Activated CD8-positive, alpha-beta T cell treated with anti-CD3 and anti-CD28 coated beads for 36 hours (primary cell): ENCODE measurements at regions not wholly inside any gene's neighbourhood (a gene's known extent, or its start where the extent isn't known, plus 50 kb on each side); places are given as distances from the start of the nearest gene placed in this dataset.

Experiments
- ATAC-seq: fragments of 200-7000 bp; cut with Tn5 transposase; one replicate; pipeline ENCODE4 v1.10.0; 2021; ENCODE audit warnings: mild to moderate bottlenecking, moderate library complexity
- CTCF ChIA-PET: fragments of 350-600 bp; sonication (Branson Sonifier 250); formaldehyde crosslinking; loops from one replicate; lab custom pipeline; 2021; ENCODE audit warnings: antibody characterized with exemption; lab: Charles Lee
- POLR2A ChIA-PET: fragments of 350-600 bp; sonication (Branson Sonifier 250); formaldehyde crosslinking; loops from one replicate; lab custom pipeline; 2021; ENCODE audit warnings: antibody characterized with exemption; lab: Charles Lee
- DNase-seq: peaks from one replicate; pipeline ENCODE4 v3.0.0-alpha.2; 2020
- H3K27ac Mint-ChIP-seq: one replicate; pipeline ENCODE4 v1.8.0; 2021; ENCODE audit warnings: mild to moderate bottlenecking, mixed read lengths
- H3K27me3 Mint-ChIP-seq: one replicate; pipeline ENCODE4 v1.8.0; 2021; ENCODE audit warnings: mixed read lengths
- H3K36me3 Mint-ChIP-seq: one replicate; pipeline ENCODE4 v1.8.0; 2021; ENCODE audit warnings: low read depth, mixed read lengths
- H3K4me1 Mint-ChIP-seq: one replicate; pipeline ENCODE4 v1.8.0; 2021; ENCODE audit warnings: low read depth, mixed read lengths
- H3K4me3 Mint-ChIP-seq: one replicate; pipeline ENCODE4 v1.8.0; 2021; ENCODE audit warnings: mild to moderate bottlenecking, moderate library complexity, mixed read lengths
- H3K9me3 Mint-ChIP-seq: one replicate; pipeline ENCODE4 v1.8.0; 2021; ENCODE audit warnings: mixed read lengths
- intact Hi-C: fragments of 100-400 bp; cut with micrococcal nuclease; formaldehyde crosslinking; loops from one replicate; pipeline ENCODE4 v1.10.0; 2022
- TF ChIP-seq, protein P1 (sequence below): fragments of 200-600 bp; IDR thresholded peaks from one replicate; pipeline ENCODE4 v1.8.0; 2022; ENCODE audit warnings: antibody characterized with exemption, mild to moderate bottlenecking

DNA sequence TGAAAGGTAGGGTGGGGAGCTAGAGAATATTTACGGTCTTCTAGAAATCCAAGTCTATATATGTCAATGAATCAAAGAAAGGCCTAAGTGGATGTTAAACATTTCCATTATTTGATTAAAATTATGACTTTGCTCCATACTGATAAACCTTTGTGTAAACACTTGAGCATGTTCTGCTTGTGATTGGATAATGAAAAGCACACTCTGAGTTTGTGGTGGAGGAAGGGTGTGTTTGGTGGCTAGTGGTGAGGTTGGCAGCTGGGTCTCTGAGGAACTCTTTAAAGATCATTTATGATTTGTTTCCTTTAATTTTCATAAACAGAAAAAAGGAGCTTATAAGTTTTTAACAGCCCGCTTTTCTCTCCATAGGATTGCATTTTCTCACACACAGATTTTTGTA is 84.7 kb downstream of the RFPL4B start:
- POLR2A ChIA-PET: no interaction called here

DNA sequence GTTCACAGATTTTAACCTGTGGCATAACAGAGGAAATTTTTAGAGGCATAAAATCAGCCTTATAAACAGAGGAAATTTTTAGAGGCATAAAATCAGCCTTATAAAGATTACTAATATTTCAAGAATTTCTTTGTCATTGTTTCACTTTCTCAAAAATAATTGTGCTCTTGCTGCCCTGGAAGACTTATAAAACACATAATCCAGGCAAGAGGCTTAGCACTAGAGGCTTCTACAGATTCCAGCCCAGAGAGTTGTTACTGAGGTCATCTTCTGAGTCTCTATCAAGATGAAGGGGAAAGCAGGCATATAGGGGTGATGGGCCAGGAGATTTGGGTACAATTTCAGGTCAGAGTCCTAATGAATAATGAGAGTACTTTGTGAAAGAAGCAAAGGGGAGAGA is 85.7 kb downstream of the RFPL4B start:
- Mint-ChIP-seq H3K9me3 (no peaks in the 10 kb centered on the region), H3K27ac (no peak overlapping the region), H3K36me3 (no peaks in the 10 kb centered on the region), H3K4me1 (no peaks in the 10 kb centered on the region), H3K27me3 (no peaks in the 10 kb centered on the region), H3K4me3 (no peak overlapping the region)
- TF ChIP-seq, protein P1, sequence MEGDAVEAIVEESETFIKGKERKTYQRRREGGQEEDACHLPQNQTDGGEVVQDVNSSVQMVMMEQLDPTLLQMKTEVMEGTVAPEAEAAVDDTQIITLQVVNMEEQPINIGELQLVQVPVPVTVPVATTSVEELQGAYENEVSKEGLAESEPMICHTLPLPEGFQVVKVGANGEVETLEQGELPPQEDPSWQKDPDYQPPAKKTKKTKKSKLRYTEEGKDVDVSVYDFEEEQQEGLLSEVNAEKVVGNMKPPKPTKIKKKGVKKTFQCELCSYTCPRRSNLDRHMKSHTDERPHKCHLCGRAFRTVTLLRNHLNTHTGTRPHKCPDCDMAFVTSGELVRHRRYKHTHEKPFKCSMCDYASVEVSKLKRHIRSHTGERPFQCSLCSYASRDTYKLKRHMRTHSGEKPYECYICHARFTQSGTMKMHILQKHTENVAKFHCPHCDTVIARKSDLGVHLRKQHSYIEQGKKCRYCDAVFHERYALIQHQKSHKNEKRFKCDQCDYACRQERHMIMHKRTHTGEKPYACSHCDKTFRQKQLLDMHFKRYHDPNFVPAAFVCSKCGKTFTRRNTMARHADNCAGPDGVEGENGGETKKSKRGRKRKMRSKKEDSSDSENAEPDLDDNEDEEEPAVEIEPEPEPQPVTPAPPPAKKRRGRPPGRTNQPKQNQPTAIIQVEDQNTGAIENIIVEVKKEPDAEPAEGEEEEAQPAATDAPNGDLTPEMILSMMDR: no peak
- no peak for DNase-seq
- ChIA-PET CTCF (no interaction called here), POLR2A (no interaction called here)
- ATAC-seq: no peak
- intact Hi-C loops: no loop called here

More for the DNA sequence above, 84.7 kb downstream of the RFPL4B start:
- H3K27me3 Mint-ChIP-seq: no peaks in the 10 kb centered on the region
- TF ChIP-seq, protein P1: no peak
- no peak for DNase-seq
- intact Hi-C loops: no loop called here
- H3K4me1 Mint-ChIP-seq: no peaks in the 10 kb centered on the region
- H3K36me3 Mint-ChIP-seq: no peaks in the 10 kb centered on the region
- no peaks in the 10 kb centered on the region for H3K9me3 Mint-ChIP-seq
- CTCF ChIA-PET: no interaction called here
- H3K4me3 Mint-ChIP-seq: no peak overlapping the region
- H3K27ac Mint-ChIP-seq: no peak overlapping the region
- no peak for ATAC-seq

DNA sequence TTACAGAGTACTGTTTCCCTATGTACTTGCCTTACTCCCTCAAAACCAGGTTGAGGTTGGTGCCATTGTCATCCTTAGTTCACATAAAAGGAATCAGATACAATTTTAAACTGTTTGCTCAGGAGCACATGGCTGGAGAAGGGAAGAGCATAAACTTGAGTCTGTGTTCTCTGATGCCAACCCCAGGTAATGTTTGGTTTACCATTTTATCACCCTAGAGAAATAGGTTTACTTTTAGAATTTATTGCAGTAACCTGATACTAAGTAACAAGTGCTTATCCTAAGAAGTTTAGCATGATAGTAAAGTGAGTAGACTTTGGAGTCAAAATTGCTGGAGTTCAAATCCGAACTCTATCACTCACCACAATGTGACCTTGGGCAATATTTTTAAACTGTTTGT is 86.3 kb downstream of the RFPL4B start:
- no peak overlapping the region for H3K27ac Mint-ChIP-seq
- H3K9me3 Mint-ChIP-seq: no peaks in the 10 kb centered on the region
- TF ChIP-seq, protein P1: no peak
- intact Hi-C loops: no loop called here
- CTCF ChIA-PET: no interaction called here
- H3K36me3 Mint-ChIP-seq: no peaks in the 10 kb centered on the region
- no peaks in the 10 kb centered on the region for H3K4me1 Mint-ChIP-seq
- POLR2A ChIA-PET: no interaction called here
- no peak overlapping the region for H3K4me3 Mint-ChIP-seq
- no peak for ATAC-seq
- DNase-seq: no peak
- no peaks in the 10 kb centered on the region for H3K27me3 Mint-ChIP-seq

DNA sequence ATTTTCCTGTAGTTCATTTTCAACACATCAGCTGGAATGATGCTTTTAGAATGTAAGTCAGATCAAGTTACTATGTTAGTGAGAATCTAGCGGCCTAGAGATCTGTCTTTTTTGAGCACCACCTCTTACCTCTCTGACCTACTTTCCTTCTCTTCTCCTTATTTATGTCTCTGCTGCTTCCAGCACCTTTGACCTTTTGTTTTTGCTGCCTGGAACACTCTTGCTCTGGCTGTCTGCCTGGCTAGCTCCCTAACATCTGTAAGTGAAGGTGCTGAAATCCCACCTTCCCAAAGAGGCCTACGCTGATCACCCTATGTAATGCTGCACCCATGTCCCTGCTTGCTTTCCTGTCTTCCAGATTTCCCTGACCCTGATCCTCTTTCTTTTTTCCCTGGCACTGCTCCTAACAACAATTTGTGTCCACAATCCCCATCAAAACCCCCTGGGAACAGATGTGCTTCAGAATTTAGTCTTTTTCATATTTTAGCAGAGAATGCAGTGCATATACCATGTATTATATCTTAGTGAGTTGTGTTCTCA is 87.8 kb downstream of the RFPL4B start:
- TF ChIP-seq, protein P1: no peak
- Mint-ChIP-seq H3K4me3 (no peak overlapping the region), H3K9me3 (no peaks in the 10 kb centered on the region), H3K27me3 (no peaks in the 10 kb centered on the region), H3K27ac (no peak overlapping the region), H3K36me3 (no peaks in the 10 kb centered on the region), H3K4me1 (no peaks in the 10 kb centered on the region)
- intact Hi-C loops: no loop called here
- CTCF ChIA-PET: no interaction called here
- POLR2A ChIA-PET: no interaction called here
- no peak for DNase-seq
- no peak for ATAC-seq

DNA sequence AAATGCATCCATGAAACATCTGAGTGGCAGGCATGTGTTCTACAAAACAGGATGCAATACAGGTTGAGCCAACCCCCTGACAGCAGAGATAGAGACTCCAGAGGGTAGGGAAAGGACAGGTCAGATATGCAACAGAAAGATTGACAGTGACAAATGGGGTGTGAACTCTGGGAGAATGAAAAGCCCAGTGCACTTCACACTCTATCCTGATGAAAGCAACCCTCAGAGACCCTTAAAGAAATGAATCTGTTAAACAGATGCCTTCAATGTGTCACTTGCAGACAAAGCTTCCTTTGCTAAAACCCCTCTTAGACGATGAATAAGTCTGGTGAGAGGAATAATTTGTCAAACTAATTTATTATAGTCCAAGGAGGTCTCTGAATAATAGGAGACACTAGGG is 89.9 kb downstream of the RFPL4B start:
- H3K36me3 Mint-ChIP-seq: no peaks in the 10 kb centered on the region
- ChIA-PET CTCF (no interaction called here), POLR2A (no interaction called here)
- DNase-seq (no peak), ATAC-seq (no peak)
- no peak overlapping the region for H3K27ac Mint-ChIP-seq
- no peaks in the 10 kb centered on the region for H3K4me1 Mint-ChIP-seq
- TF ChIP-seq, protein P1: no peak
- H3K4me3 Mint-ChIP-seq: no peak overlapping the region
- intact Hi-C loops: no loop called here
- H3K27me3 Mint-ChIP-seq: no peaks in the 10 kb centered on the region
- H3K9me3 Mint-ChIP-seq: no peaks in the 10 kb centered on the region
